ENCODE measurements at regions not wholly inside any gene's neighbourhood (a gene's known extent, or its start where the extent isn't known, plus 50 kb on each side); places are given as distances from the start of the nearest gene placed in this dataset.

GRCh38 chr6:134446218-134446848, 128.4 kb upstream of the SGK1 start:
- no peak for TF ChIP-seq CSDC2 (CRISPR knock-in tag; IDR thresholded peaks at IDR 0.05)
- no peak for TF ChIP-seq PPARA (CRISPR knock-in tag; IDR thresholded peaks at IDR 0.05; ENCODE audit: borderline replicate concordance)
- TF ChIP-seq BACH2 (CRISPR knock-in tag; IDR thresholded peaks at IDR 0.05; ENCODE audit: borderline replicate concordance), result no peak
- TF ChIP-seq ZNF8 (CRISPR knock-in tag; IDR thresholded peaks at IDR 0.05), result no peak
- no peak for TF ChIP-seq PATZ1 (CRISPR knock-in tag; IDR thresholded peaks at IDR 0.05; ENCODE audit: borderline replicate concordance)
- TF ChIP-seq ZC3H10 (CRISPR knock-in tag; IDR thresholded peaks at IDR 0.05), result no peak
- no peak for TF ChIP-seq RARB (CRISPR knock-in tag; IDR thresholded peaks at IDR 0.05)
- no peak for TF ChIP-seq POU6F1 (CRISPR knock-in tag; IDR thresholded peaks at IDR 0.05; ENCODE audit: borderline replicate concordance, low read depth)
- no peak for TF ChIP-seq ZNF70 (CRISPR knock-in tag; IDR thresholded peaks at IDR 0.05)
- TF ChIP-seq TSHZ2 (CRISPR knock-in tag; IDR thresholded peaks at IDR 0.05), result no peak
- TF ChIP-seq OSR1 (CRISPR knock-in tag; IDR thresholded peaks at IDR 0.05), result no peak
- no peak for TF ChIP-seq CSRNP3 (CRISPR knock-in tag; IDR thresholded peaks at IDR 0.05)
- no peak for TF ChIP-seq SNAI2 (CRISPR knock-in tag; IDR thresholded peaks at IDR 0.05)
- TF ChIP-seq ZNF565 (CRISPR knock-in tag; conservative IDR thresholded peaks at IDR 0.05; ENCODE audit: low read depth), result no peak
- no peak for TF ChIP-seq TCF4 (CRISPR knock-in tag; IDR thresholded peaks at IDR 0.05; ENCODE audit: borderline replicate concordance)
- no peak for TF ChIP-seq TOX (CRISPR knock-in tag; IDR thresholded peaks at IDR 0.05; ENCODE audit: borderline replicate concordance)
- no peak for TF ChIP-seq ZFP3 (CRISPR knock-in tag; IDR thresholded peaks at IDR 0.05)
- ATAC-seq, result peak; percentile 65

GRCh38 chr6:134443009-134443408, 125.1 kb upstream of the SGK1 start:
- ATAC-seq, result no peak
- TF ChIP-seq PATZ1 (CRISPR knock-in tag; IDR thresholded peaks at IDR 0.05; ENCODE audit: borderline replicate concordance) (no peak), CREB5 (CRISPR knock-in tag; IDR thresholded peaks at IDR 0.05; ENCODE audit: low read depth) (no peak), TSHZ2 (CRISPR knock-in tag; IDR thresholded peaks at IDR 0.05) (no peak), ISL1 (CRISPR knock-in tag; IDR thresholded peaks at IDR 0.05) (no peak), ZNF70 (CRISPR knock-in tag; IDR thresholded peaks at IDR 0.05) (no peak)

Data from SK-N-SH treated with all-trans-retinoic acid at 6 μM for 48 hours (cell line).